ENCODE measurements at regions not wholly inside any gene's neighbourhood (a gene's known extent, or its start where the extent isn't known, plus 50 kb on each side); places are given as distances from the start of the nearest gene placed in this dataset.
"Not testable (repeated sequence)": the region's sequence is repeated elsewhere in the genome, so short reads cannot be mapped to it uniquely, and the experiment has no call there.

- TF ChIP-seq POLR2AphosphoS5 (IDR thresholded peaks at IDR 0.05; ENCODE audit: insufficient read depth, low read depth, low read length); GATA2 (IDR thresholded peaks at IDR 0.05; ENCODE audit: insufficient read depth, insufficient read length, low read depth, low read length): not testable (repeated sequence)
- TF ChIP-seq, protein P1, sequence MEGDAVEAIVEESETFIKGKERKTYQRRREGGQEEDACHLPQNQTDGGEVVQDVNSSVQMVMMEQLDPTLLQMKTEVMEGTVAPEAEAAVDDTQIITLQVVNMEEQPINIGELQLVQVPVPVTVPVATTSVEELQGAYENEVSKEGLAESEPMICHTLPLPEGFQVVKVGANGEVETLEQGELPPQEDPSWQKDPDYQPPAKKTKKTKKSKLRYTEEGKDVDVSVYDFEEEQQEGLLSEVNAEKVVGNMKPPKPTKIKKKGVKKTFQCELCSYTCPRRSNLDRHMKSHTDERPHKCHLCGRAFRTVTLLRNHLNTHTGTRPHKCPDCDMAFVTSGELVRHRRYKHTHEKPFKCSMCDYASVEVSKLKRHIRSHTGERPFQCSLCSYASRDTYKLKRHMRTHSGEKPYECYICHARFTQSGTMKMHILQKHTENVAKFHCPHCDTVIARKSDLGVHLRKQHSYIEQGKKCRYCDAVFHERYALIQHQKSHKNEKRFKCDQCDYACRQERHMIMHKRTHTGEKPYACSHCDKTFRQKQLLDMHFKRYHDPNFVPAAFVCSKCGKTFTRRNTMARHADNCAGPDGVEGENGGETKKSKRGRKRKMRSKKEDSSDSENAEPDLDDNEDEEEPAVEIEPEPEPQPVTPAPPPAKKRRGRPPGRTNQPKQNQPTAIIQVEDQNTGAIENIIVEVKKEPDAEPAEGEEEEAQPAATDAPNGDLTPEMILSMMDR (IDR thresholded peaks at IDR 0.05; ENCODE audit: extremely low read depth in 1 of 2, insufficient read depth in 1 of 2, low read depth in 1 of 2, low read length in 2 of 2): not testable (repeated sequence)
Measured at GRCh38 chr7:63561911-63562310, 436.7 kb upstream of the ZNF722 start.

Data from endothelial cell of umbilical vein (primary cell).